Hypothalamus (tissue), 51 donors: ENCODE measurements at regions not wholly inside any gene's neighbourhood (a gene's known extent, or its start where the extent isn't known, plus 50 kb on each side); places are given as distances from the start of the nearest gene placed in this dataset.

Experiments used
- DNase-seq, 51 donors: peaks; one replicate each; lab custom pipeline; 2025; lab: John Stamatoyannopoulos, UW

GRCh38 chr5:63894690-63895089, 67.6 kb downstream of the HTR1A start:
- DNase-seq: no peak

- DNase-seq: no peak
These were observed 83.5 kb downstream of the HTR1A start for GRCh38 chr5:63878788-63879187.

- DNase-seq: no peak
These were observed 84.3 kb downstream of the HTR1A start for GRCh38 chr5:63877961-63878360.

- DNase-seq: no peak
These were observed 101.9 kb downstream of the HTR1A start for GRCh38 chr5:63860379-63860778.

- DNase-seq: no peak
These were observed 108.2 kb downstream of the HTR1A start for GRCh38 chr5:63854076-63854475.

- no peak for DNase-seq
These were observed 119.1 kb downstream of the HTR1A start for GRCh38 chr5:63843190-63843589.

- DNase-seq: no peak
These were observed 124.8 kb downstream of the HTR1A start for GRCh38 chr5:63837437-63837836.

- DNase-seq: no peak
These were observed 130.9 kb downstream of the HTR1A start for GRCh38 chr5:63831381-63831780.

- no peak for DNase-seq
These were observed 136.3 kb downstream of the HTR1A start for GRCh38 chr5:63825984-63826383.

GRCh38 chr5:63823583-63823982, 138.7 kb downstream of the HTR1A start:
- no peak for DNase-seq

- no peak for DNase-seq
These were observed 139.6 kb downstream of the HTR1A start for GRCh38 chr5:63822614-63823013.

GRCh38 chr5:63820577-63820976, 141.7 kb downstream of the HTR1A start:
- DNase-seq: no peak

- no peak for DNase-seq
These were observed 149.6 kb downstream of the HTR1A start for GRCh38 chr5:63812693-63813092.

GRCh38 chr5:63811961-63812360, 150.3 kb downstream of the HTR1A start:
- no peak for DNase-seq

GRCh38 chr5:63811286-63811685, 151.0 kb downstream of the HTR1A start:
- DNase-seq: no peak

- no peak for DNase-seq
These were observed 157.1 kb downstream of the HTR1A start for GRCh38 chr5:63805151-63805550.

GRCh38 chr5:63803165-63803564, 159.1 kb downstream of the HTR1A start:
- no peak for DNase-seq

GRCh38 chr5:63794979-63795378, 167.3 kb downstream of the HTR1A start:
- no peak for DNase-seq

- no peak for DNase-seq
These were observed 167.9 kb downstream of the HTR1A start for GRCh38 chr5:63794296-63794695.

GRCh38 chr5:63774939-63775338, 187.3 kb downstream of the HTR1A start:
- DNase-seq: no peak

- no peak for DNase-seq
These were observed 194.0 kb downstream of the HTR1A start for GRCh38 chr5:63768221-63768620.

GRCh38 chr5:63760965-63761364, 201.3 kb downstream of the HTR1A start:
- no peak for DNase-seq

- DNase-seq: no peak
These were observed 219.0 kb downstream of the HTR1A start for GRCh38 chr5:63743096-63743798.
